ENCODE measurements at regions not wholly inside any gene's neighbourhood (a gene's known extent, or its start where the extent isn't known, plus 50 kb on each side); places are given as distances from the start of the nearest gene placed in this dataset.

GRCh38 chr4:12674184-12674583 is 810.0 kb downstream of the RAB28 start:
- TF ChIP-seq EZH2 (IDR thresholded peaks at IDR 0.05; ENCODE audit: low read length) (no peak), CTCF (optimal IDR thresholded peaks at IDR 0.05 in 1 of 3, IDR thresholded peaks at IDR 0.05 in 1 of 3, conservative IDR thresholded peaks at IDR 0.05 in 1 of 3; ENCODE audit: extremely low read depth in 1 of 3, insufficient read depth in 2 of 3, low read length in 3 of 3) (no peak)

Data from keratinocyte (primary cell).